ENCODE measurements at regions not wholly inside any gene's neighbourhood (a gene's known extent, or its start where the extent isn't known, plus 50 kb on each side); places are given as distances from the start of the nearest gene placed in this dataset.

- no peak for TF ChIP-seq CTCF (IDR thresholded peaks at IDR 0.05; ENCODE audit: low read depth)
These were observed 234.4 kb upstream of the ADAMTS9 start for GRCh38 chr3:64922213-64922612.

GRCh38 chr3:64921281-64922065, 233.7 kb upstream of the ADAMTS9 start:
- no peak for TF ChIP-seq CTCF (IDR thresholded peaks at IDR 0.05; ENCODE audit: low read depth)

GRCh38 chr3:64919934-64920333, 232.1 kb upstream of the ADAMTS9 start:
- TF ChIP-seq CTCF (IDR thresholded peaks at IDR 0.05; ENCODE audit: low read depth) = no peak

GRCh38 chr3:64918989-64919388, 231.2 kb upstream of the ADAMTS9 start:
- no peak for TF ChIP-seq CTCF (IDR thresholded peaks at IDR 0.05; ENCODE audit: low read depth)

- no peak for TF ChIP-seq CTCF (IDR thresholded peaks at IDR 0.05; ENCODE audit: low read depth)
These were observed 230.2 kb upstream of the ADAMTS9 start for GRCh38 chr3:64917914-64918453.

GRCh38 chr3:64916937-64917336, 229.1 kb upstream of the ADAMTS9 start:
- no peak for TF ChIP-seq CTCF (IDR thresholded peaks at IDR 0.05; ENCODE audit: low read depth)

- no peak for TF ChIP-seq CTCF (IDR thresholded peaks at IDR 0.05; ENCODE audit: low read depth)
These were observed 228.5 kb upstream of the ADAMTS9 start for GRCh38 chr3:64916192-64916798.

Measured in subcutaneous adipose tissue (tissue), 1 donor.